Left lung (tissue), 4 donors: ENCODE measurements at regions not wholly inside any gene's neighbourhood (a gene's known extent, or its start where the extent isn't known, plus 50 kb on each side); places are given as distances from the start of the nearest gene placed in this dataset.
"Not testable (repeated sequence)": the region's sequence is repeated elsewhere in the genome, so short reads cannot be mapped to it uniquely, and the experiment has no call there.

Experiments used
- ATAC-seq: fragments of 200-7000 bp; cut with Tn5 transposase; one replicate; pipeline ENCODE4 v1.9.1; 2020; ENCODE audit warnings: moderate library complexity
- DNase-seq, 4 donors: peaks; one replicate each; pipeline ENCODE4 v3.0.0-alpha.2; 2013 to 2020
- H3K27ac ChIP-seq, 2 donors: fragments of 200-600 bp; sonication (generic) in 1 of 2; one replicate each; pipeline versions ENCODE4 v1.5.0 to v1.8.0; 2020 to 2021
- H3K27me3 ChIP-seq, 2 donors: fragments of 200-600 bp; sonication (generic) in 1 of 2; one replicate each; pipeline versions ENCODE4 v1.5.0 to v1.8.0; 2020 to 2021
- H3K36me3 ChIP-seq, 2 donors: fragments of 200-600 bp; sonication (generic) in 1 of 2; one replicate each; pipeline versions ENCODE4 v1.5.0 to v1.8.0; 2020 to 2021
- H3K4me1 ChIP-seq, 2 donors: fragments of 200-600 bp; one replicate each; pipeline ENCODE4 v1.8.0; 2021
- H3K4me3 ChIP-seq, 2 donors: fragments of 200-600 bp; sonication (generic) in 1 of 2; one replicate each; pipeline versions ENCODE4 v1.5.0 to v1.8.0; 2020 to 2021; ENCODE audit warnings: mild to moderate bottlenecking in 1 of 2
- H3K9me3 ChIP-seq, 2 donors: fragments of 200-600 bp; sonication (generic) in 1 of 2; one replicate each; pipeline versions ENCODE4 v1.5.0 to v1.8.0; 2020 to 2021
- intact Hi-C, 2 donors: fragments of 100-400 bp; cut with DNase I; formaldehyde crosslinking; loops; one replicate each; pipeline versions ENCODE4 v1.11.2 to v1.14.2; 2022
- TF ChIP-seq, protein P1 (sequence below), 2 donors: fragments of 200-600 bp; sonication (generic) in 1 of 2; IDR thresholded peaks; one replicate each; pipeline versions ENCODE4 v1.5.0 to v1.8.0; 2021; ENCODE audit warnings: antibody characterized with exemption in 2 of 2
- donor health status: DM: no; HTN: yes; CAD: no.
- donor health status: DM: no; HTN: no; CAD: no.

DNA sequence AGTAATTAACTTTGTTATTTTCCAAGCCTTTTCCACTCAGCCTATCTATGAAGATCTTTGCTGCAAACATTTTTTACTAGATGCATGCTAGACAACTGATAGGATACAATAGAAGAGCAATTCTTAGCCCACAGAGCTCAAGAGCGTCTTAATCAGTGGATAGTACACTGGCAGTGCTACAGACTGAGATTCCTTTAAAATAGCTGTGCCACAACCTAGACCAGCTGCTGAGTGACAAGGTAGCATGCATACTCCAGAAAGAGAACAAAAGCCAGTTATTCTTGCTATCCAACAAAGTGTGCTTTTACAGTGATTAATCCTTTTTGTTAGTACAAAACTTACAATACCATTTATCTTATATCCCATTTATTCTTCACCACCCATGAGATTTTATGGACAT, 507.9 kb upstream of the SYT4 start:
- no peak for ATAC-seq
- Histone ChIP-seq H3K27ac (no peak overlapping the region), H3K4me1 (no peaks in the 10 kb centered on the region), H3K27me3 (no peaks in the 10 kb centered on the region), H3K36me3 (no peaks in the 10 kb centered on the region), H3K4me3 (no peak overlapping the region), H3K9me3 (no peaks in the 10 kb centered on the region)
- TF ChIP-seq, protein P1, sequence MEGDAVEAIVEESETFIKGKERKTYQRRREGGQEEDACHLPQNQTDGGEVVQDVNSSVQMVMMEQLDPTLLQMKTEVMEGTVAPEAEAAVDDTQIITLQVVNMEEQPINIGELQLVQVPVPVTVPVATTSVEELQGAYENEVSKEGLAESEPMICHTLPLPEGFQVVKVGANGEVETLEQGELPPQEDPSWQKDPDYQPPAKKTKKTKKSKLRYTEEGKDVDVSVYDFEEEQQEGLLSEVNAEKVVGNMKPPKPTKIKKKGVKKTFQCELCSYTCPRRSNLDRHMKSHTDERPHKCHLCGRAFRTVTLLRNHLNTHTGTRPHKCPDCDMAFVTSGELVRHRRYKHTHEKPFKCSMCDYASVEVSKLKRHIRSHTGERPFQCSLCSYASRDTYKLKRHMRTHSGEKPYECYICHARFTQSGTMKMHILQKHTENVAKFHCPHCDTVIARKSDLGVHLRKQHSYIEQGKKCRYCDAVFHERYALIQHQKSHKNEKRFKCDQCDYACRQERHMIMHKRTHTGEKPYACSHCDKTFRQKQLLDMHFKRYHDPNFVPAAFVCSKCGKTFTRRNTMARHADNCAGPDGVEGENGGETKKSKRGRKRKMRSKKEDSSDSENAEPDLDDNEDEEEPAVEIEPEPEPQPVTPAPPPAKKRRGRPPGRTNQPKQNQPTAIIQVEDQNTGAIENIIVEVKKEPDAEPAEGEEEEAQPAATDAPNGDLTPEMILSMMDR (IDR thresholded peaks at IDR 0.05), result no peak
- DNase-seq, result no peak
- intact Hi-C loops, result no loop called here

DNA sequence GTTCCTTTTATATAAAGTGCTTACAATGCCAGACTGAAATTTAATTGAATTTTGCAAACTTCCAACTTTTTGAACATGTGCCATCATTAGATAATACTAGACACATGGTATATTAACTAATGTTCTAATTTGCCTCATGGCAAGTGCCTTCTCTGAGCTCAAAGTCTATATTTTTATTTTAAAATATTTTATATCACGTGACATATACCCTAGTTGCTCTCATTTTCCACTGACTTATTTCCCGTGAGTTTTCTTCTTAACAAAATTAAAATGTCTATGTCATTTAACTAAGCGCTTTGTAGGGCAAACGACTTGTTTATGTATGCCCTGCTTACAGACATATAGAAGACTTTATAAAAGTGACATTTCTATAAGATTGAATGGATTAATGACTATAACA, 509.6 kb upstream of the SYT4 start:
- ATAC-seq (no peak), DNase-seq (no peak)
- TF ChIP-seq, protein P1 (IDR thresholded peaks at IDR 0.05), result no peak
- H3K27me3 ChIP-seq, result no peaks in the 10 kb centered on the region
- no peak overlapping the region for H3K4me3 ChIP-seq
- H3K27ac ChIP-seq, result no peak overlapping the region
- no peaks in the 10 kb centered on the region for H3K36me3 ChIP-seq
- H3K4me1 ChIP-seq, result no peaks in the 10 kb centered on the region
- no peaks in the 10 kb centered on the region for H3K9me3 ChIP-seq
- intact Hi-C loops, result no loop called here

DNA sequence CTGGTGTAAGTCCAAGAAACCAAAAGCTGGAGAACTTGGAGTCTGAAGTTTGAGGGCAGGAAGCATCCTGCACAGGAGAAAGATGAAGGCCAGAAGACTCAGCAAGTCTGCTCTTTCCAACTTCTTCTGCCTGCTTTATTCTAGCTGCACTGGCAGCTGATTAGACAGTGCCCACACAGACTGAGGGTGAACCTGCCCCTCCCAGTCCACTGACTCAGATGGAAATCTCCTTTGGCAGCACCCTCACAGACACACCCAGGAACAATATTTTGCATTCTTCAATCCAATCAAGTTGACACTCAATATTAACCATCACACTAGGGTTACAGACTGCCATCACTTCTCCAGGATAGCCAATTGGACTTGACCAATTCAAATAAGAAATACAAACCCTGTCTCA, 510.4 kb upstream of the SYT4 start:
- H3K4me1 ChIP-seq, H3K27ac ChIP-seq, H3K36me3 ChIP-seq, ATAC-seq, H3K4me3 ChIP-seq, DNase-seq, H3K9me3 ChIP-seq, H3K27me3 ChIP-seq, intact Hi-C loops: not testable (repeated sequence)

DNA sequence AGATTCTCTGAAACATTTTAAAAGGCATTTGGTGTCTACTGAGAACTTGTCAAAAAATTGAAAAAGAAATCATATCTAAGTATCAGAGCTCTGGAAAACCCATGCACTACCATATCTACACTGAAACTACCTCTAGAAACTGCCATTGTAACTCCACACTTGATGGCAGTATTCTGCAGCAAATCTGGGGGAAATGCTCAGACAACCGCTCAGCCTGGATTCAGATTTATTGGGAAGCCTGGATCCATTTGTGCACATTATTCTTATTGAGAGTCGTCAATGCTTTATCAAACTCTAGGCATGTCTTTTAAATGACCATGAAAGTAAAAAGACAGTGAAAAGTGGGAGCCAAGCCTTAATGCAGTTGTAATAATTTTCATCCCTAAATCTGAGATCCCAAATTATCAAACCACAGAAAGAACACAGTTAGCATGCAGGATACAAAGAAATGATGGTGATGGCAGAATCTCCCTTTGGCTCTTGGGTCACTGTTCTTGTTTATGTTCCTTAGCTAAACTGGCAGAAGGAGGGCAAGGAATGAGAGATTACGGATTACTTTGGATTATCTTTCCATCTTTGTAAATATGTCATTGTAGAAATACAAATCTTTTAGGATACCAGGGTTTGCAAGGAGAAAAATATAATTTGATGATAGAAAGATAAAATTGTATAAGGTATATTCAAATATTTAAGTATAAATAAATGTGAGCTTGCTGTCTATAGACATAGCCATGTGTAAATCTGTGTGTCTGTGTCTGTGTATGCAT, 512.1 kb upstream of the SYT4 start:
- Histone ChIP-seq H3K4me3 (no peak overlapping the region), H3K9me3 (no peaks in the 10 kb centered on the region), H3K27me3 (no peaks in the 10 kb centered on the region), H3K4me1 (no peaks in the 10 kb centered on the region), H3K27ac (no peak overlapping the region), H3K36me3 (no peaks in the 10 kb centered on the region)
- intact Hi-C loops, result no loop called here
- ATAC-seq (peak; percentile 30), DNase-seq (peak in 1 of 4 donors; percentile 44)
- TF ChIP-seq, protein P1 (IDR thresholded peaks at IDR 0.05), result no peak

- no peak for DNase-seq
- TF ChIP-seq, protein P1 (IDR thresholded peaks at IDR 0.05), result no peak
- no peak overlapping the region for H3K27ac ChIP-seq
- no peaks in the 10 kb centered on the region for H3K9me3 ChIP-seq
- H3K36me3 ChIP-seq, result no peaks in the 10 kb centered on the region
- ATAC-seq, result no peak
- intact Hi-C loops, result no loop called here
- H3K4me3 ChIP-seq, result no peak overlapping the region
- no peaks in the 10 kb centered on the region for H3K4me1 ChIP-seq
- H3K27me3 ChIP-seq, result no peaks in the 10 kb centered on the region
These were observed 516.6 kb upstream of the SYT4 start for GRCh38 chr18:43793910-43794309.

DNA sequence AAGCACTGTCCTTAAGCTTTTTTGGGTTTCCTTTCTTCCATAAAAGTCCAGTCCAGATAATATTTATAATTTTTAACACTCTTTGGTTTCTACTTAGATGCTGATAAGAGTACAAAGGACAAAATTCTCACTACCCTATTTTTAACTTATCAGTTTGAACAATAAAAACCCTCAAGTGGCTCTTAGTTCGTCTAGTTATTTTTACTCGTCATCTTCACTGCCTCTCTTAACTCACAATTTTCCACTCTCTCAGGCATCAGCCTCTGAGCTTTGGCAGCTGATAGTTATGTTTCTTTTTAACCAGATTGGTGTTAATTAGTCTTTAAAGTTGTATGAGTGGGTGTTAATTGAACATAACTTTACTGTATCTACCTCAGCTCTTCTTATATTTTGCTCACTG, 517.1 kb upstream of the SYT4 start:
- no peak overlapping the region for H3K27ac ChIP-seq
- ATAC-seq, result no peak
- TF ChIP-seq, protein P1 (IDR thresholded peaks at IDR 0.05), result no peak

More for the DNA sequence above, 517.1 kb upstream of the SYT4 start:
- H3K9me3 ChIP-seq, result no peaks in the 10 kb centered on the region
- no peak for DNase-seq
- no peaks in the 10 kb centered on the region for H3K36me3 ChIP-seq
- no peaks in the 10 kb centered on the region for H3K27me3 ChIP-seq
- no peak overlapping the region for H3K4me3 ChIP-seq
- intact Hi-C loops, result no loop called here
- no peaks in the 10 kb centered on the region for H3K4me1 ChIP-seq
